Lower leg skin (tissue), 4 donors: ENCODE measurements at regions not wholly inside any gene's neighbourhood (a gene's known extent, or its start where the extent isn't known, plus 50 kb on each side); places are given as distances from the start of the nearest gene placed in this dataset.

ENCODE experiments used
- DNase-seq, 2 donors: peaks; one replicate each; pipeline ENCODE4 v3.0.0-alpha.2; 2019; ENCODE audit warnings: low spot score in 2 of 2
- H3K4me3 ChIP-seq: fragments of 200-600 bp; sonication (generic); 2 replicates; pipeline ENCODE4 v1.5.1; 2017; ENCODE audit warnings: mild to moderate bottlenecking, low read depth; ENCODE audit not compliant: poor library complexity, severe bottlenecking
- POLR2A ChIP-seq, 2 donors: fragments of 450-650 bp; IDR thresholded peaks; one replicate each; pipeline ENCODE4 v1.6.1; 2016 to 2017; ENCODE audit warnings: antibody characterized with exemption in 2 of 2, mild to moderate bottlenecking in 1 of 2, moderate library complexity in 1 of 2
- WGBS, 2 donors: methylation state at CpG; one replicate each; pipeline ENCODE4 v1.1.5; 2018; 5-methylcytosine and 5-hydroxymethylcytosine counted together
- intact Hi-C: fragments of 100-400 bp; cut with DNase I; formaldehyde crosslinking; loops from one replicate; pipeline ENCODE4 v1.15.0; 2023; ENCODE audit warnings: low total_unique reads
- TF ChIP-seq, protein P1 (sequence below), 3 donors: fragments of 450-650 bp; IDR thresholded peaks; one replicate each; pipeline ENCODE4 v1.5.1; 2016; ENCODE audit warnings: antibody characterized with exemption in 3 of 3, mild to moderate bottlenecking in 3 of 3, moderate library complexity in 2 of 3

- 43 to 51% methylated on average over 2 of the region's 2 CpGs for WGBS, 2 donors
- intact Hi-C loops = no loop called here
- no peak overlapping the region for H3K4me3 ChIP-seq
- no peak for DNase-seq
- no peak for TF ChIP-seq POLR2A (IDR thresholded peaks at IDR 0.05)
- TF ChIP-seq, protein P1, sequence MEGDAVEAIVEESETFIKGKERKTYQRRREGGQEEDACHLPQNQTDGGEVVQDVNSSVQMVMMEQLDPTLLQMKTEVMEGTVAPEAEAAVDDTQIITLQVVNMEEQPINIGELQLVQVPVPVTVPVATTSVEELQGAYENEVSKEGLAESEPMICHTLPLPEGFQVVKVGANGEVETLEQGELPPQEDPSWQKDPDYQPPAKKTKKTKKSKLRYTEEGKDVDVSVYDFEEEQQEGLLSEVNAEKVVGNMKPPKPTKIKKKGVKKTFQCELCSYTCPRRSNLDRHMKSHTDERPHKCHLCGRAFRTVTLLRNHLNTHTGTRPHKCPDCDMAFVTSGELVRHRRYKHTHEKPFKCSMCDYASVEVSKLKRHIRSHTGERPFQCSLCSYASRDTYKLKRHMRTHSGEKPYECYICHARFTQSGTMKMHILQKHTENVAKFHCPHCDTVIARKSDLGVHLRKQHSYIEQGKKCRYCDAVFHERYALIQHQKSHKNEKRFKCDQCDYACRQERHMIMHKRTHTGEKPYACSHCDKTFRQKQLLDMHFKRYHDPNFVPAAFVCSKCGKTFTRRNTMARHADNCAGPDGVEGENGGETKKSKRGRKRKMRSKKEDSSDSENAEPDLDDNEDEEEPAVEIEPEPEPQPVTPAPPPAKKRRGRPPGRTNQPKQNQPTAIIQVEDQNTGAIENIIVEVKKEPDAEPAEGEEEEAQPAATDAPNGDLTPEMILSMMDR (IDR thresholded peaks at IDR 0.05) = no peak
Observed at GRCh38 chr6:14390805-14391204, 273.2 kb downstream of the CD83 start.

GRCh38 chr6:14393910-14394309 is 276.3 kb downstream of the CD83 start:
- DNase-seq = no peak
- intact Hi-C loops = no loop called here
- H3K4me3 ChIP-seq = no peak overlapping the region
- 38 to 52% methylated on average over 4 of the region's 4 CpGs for WGBS, 2 donors
- TF ChIP-seq POLR2A (IDR thresholded peaks at IDR 0.05) = no peak
- TF ChIP-seq, protein P1 (IDR thresholded peaks at IDR 0.05) = no peak

- WGBS, 2 donors = 92 to 93% methylated on average over 4 of the region's 4 CpGs
- no peak for DNase-seq
- intact Hi-C loops = no loop called here
- TF ChIP-seq, protein P1 (IDR thresholded peaks at IDR 0.05) = no peak
- TF ChIP-seq POLR2A (IDR thresholded peaks at IDR 0.05) = no peak
- no peak overlapping the region for H3K4me3 ChIP-seq
Observed at GRCh38 chr6:14396392-14396791, 278.8 kb downstream of the CD83 start.

DNA sequence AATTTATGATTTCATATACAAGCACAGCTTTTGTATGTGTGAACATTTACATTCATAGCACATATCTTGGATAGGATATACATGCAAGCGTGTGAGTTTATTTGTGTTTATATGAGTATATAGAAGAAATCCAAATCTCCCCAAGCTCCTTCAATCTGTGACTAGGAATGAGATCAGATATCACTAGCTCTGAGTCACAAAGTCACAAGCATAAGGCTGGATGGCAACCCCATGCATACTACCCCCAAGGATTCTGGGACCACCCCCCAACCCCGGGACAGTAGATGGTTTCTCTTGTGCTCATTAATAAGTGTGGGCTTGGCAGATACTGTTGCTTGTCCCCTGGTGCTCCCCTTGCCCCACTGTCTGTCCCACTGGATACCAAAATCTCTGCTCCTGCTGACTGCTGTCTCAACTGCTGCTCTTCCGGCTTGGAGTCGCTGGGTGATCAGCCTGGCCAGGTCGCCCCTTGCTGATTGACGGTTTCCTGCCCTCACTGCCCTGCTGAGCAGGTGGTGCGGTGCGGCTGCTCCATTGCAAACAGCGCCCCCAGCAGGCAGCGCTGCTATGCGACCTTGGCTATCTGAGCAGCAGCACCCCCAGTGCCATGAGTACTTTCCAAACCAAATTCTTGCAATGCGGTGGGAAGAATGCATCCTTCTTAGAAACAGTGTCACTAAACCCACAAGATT is 279.4 kb downstream of the CD83 start:
- 54 to 59% methylated on average over 12 of the region's 12 CpGs for WGBS, 2 donors
- intact Hi-C loops = no loop called here
- DNase-seq = no peak
- TF ChIP-seq POLR2A (IDR thresholded peaks at IDR 0.05) = no peak
- TF ChIP-seq, protein P1 (IDR thresholded peaks at IDR 0.05) = no peak
- no peak overlapping the region for H3K4me3 ChIP-seq

GRCh38 chr6:14397518-14397901 is 279.9 kb downstream of the CD83 start:
- TF ChIP-seq, protein P1 (IDR thresholded peaks at IDR 0.05) = no peak
- TF ChIP-seq POLR2A (IDR thresholded peaks at IDR 0.05) = no peak
- WGBS, 2 donors = 84 to 85% methylated on average over 6 of the region's 6 CpGs
- no peak overlapping the region for H3K4me3 ChIP-seq
- no peak for DNase-seq
- intact Hi-C loops = no loop called here

- 88 to 90% methylated on average over 2 of the region's 2 CpGs for WGBS, 2 donors
- H3K4me3 ChIP-seq = no peak overlapping the region
- intact Hi-C loops = no loop called here
- no peak for TF ChIP-seq POLR2A (IDR thresholded peaks at IDR 0.05)
- TF ChIP-seq, protein P1 (IDR thresholded peaks at IDR 0.05) = no peak
- no peak for DNase-seq
Observed at GRCh38 chr6:14398953-14399352, 281.4 kb downstream of the CD83 start.
